BE2C (cell line): ENCODE measurements at regions not wholly inside any gene's neighbourhood (a gene's known extent, or its start where the extent isn't known, plus 50 kb on each side); places are given as distances from the start of the nearest gene placed in this dataset.

ENCODE experiments used
- DNase-seq: peaks from one replicate; pipeline ENCODE4 v3.0.0-alpha.2; 2020
- H3K27me3 ChIP-seq: fragments of 250-450 bp; sonication (Bioruptor Pico); 2 replicates; pipeline ENCODE4 v1.5.1; 2020; ENCODE audit warnings: mild to moderate bottlenecking
- H3K36me3 ChIP-seq: fragments of 250-450 bp; sonication (Bioruptor Pico); 2 replicates; pipeline ENCODE4 v1.5.1; 2020; ENCODE audit warnings: mild to moderate bottlenecking
- H3K4me1 ChIP-seq: fragments of 250-450 bp; sonication (Bioruptor Pico); 2 replicates; pipeline ENCODE4 v1.5.1; 2020
- H3K4me3 ChIP-seq: 2 replicates; pipeline ENCODE4 v1.5.1; 2011; ENCODE audit warnings: low read depth, low read length
- H3K9me3 ChIP-seq: fragments of 250-450 bp; sonication (Bioruptor Pico); 2 replicates; pipeline ENCODE4 v1.5.1; 2020
- TF ChIP-seq, protein P1 (sequence below): IDR thresholded peaks from 2 replicates; pipeline ENCODE4 v1.5.1; 2012; ENCODE audit warnings: mild to moderate bottlenecking, low read depth, low read length

DNA sequence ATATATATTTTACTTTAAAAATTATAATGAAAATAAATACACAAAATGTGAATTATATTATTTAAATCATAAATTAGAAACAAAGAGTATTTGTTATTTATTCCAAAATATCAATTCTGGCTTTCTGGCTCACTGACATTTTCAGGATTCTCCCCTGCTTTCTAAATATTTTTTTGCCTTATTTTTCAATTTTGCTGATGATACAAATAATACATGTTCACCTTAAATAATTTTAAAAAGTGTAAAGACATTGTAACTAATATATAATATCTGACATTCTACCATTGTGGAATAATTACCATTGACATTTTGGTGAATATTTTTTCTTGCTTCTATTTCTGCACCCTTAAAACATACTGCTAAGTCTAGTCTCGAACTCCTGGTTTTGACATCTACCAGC, 325.9 kb upstream of the CBLB start:
- TF ChIP-seq, protein P1, sequence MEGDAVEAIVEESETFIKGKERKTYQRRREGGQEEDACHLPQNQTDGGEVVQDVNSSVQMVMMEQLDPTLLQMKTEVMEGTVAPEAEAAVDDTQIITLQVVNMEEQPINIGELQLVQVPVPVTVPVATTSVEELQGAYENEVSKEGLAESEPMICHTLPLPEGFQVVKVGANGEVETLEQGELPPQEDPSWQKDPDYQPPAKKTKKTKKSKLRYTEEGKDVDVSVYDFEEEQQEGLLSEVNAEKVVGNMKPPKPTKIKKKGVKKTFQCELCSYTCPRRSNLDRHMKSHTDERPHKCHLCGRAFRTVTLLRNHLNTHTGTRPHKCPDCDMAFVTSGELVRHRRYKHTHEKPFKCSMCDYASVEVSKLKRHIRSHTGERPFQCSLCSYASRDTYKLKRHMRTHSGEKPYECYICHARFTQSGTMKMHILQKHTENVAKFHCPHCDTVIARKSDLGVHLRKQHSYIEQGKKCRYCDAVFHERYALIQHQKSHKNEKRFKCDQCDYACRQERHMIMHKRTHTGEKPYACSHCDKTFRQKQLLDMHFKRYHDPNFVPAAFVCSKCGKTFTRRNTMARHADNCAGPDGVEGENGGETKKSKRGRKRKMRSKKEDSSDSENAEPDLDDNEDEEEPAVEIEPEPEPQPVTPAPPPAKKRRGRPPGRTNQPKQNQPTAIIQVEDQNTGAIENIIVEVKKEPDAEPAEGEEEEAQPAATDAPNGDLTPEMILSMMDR, result no peak
- no peaks in the 10 kb centered on the region for H3K9me3 ChIP-seq
- H3K4me1 ChIP-seq, result peaks cover 20% of the 10 kb centered on the region
- no peaks in the 10 kb centered on the region for H3K27me3 ChIP-seq
- no peaks in the 10 kb centered on the region for H3K36me3 ChIP-seq
- no peak overlapping the region for H3K4me3 ChIP-seq
- no peak for DNase-seq

DNA sequence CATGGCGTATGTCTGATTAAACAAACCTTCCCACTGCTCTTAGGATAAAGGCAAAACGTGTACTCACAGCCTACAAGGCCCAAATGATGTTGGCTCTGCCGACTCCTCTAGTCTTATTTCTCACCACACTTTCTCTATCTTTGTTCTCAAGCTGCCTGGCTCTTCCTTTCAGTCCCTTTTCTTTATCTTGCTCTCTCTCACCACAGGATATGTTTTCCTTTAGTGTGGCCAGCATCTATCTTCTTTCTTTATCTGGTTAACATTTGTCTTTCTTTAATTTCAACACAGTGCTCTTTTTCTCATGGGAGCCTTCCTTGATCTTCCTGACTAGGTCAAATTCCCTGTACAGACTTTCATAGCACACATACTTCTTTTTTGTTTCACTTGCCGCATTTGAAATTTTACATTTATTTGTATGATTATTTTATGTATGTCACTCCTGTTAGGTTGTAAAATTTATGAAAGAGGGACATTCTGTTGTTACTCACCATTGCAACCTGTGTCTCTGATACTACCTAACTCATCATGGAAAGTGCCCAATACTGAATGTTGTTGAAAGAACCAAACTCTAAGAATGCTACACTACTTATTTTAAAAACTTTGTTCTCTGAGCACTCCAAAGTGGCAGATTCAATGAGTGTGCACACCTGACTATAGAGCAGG, 328.9 kb upstream of the CBLB start:
- DNase-seq, result no peak
- no peak overlapping the region for H3K4me3 ChIP-seq
- H3K4me1 ChIP-seq, result peaks cover 1% of the 10 kb centered on the region
- TF ChIP-seq, protein P1, result no peak
- no peaks in the 10 kb centered on the region for H3K27me3 ChIP-seq
- H3K9me3 ChIP-seq, result no peaks in the 10 kb centered on the region
- no peaks in the 10 kb centered on the region for H3K36me3 ChIP-seq

DNA sequence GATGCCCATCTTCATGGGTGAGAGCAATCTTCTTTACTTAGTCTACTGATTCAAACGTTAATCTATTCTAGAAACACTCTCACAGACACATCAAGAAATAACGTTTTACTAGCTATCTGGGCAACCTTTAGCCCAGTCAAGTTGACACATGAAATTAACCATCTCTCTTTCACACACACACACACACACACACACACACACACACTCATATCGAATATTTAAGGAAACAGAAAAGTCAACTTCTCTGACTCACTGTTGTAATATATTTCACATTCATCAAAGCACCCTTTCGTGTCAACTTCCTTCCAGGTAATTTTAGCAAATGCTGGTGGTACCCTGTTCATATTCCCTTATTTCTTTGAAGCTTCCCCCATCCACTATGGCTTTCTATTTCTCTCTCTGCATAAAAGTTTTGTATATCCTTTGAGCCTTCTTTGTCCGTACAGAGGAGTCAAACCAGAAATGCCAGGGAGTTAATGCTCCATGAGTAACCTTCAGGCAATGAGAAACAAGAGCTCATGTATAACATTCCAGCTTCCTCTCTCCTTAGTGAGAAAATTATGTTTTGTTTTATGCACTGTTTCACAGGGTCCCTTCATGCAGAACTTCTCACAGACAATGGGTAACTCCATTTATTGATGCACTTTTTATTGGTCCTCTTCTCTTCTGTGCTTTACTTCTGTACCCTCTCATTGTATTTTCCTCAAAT, 335.5 kb upstream of the CBLB start:
- TF ChIP-seq, protein P1, result no peak
- H3K4me1 ChIP-seq, result peaks cover 8% of the 10 kb centered on the region
- no peaks in the 10 kb centered on the region for H3K9me3 ChIP-seq
- no peak for DNase-seq
- H3K4me3 ChIP-seq, result no peak overlapping the region
- H3K27me3 ChIP-seq, result no peaks in the 10 kb centered on the region
- no peaks in the 10 kb centered on the region for H3K36me3 ChIP-seq

DNA sequence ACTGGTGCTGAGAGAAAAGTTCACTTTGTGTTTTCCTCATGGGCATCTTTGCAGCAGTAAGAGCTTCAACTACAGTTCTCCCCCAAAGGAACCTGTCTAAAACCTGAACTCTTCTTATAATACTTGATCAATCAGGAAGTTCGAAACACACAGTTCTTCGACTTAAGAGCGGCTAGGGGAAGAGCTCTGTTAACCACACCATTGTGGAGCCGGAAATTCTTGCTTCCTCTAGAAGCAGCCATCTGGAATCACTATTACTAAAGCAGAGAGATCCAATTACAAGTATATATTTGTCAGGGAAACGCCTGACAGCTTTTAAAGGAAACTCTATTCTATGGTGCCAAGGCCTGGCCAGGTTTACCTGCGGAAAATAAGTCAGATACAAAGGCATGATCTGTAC, 337.3 kb upstream of the CBLB start:
- H3K9me3 ChIP-seq, result no peaks in the 10 kb centered on the region
- no peak for DNase-seq
- H3K36me3 ChIP-seq, result no peaks in the 10 kb centered on the region
- TF ChIP-seq, protein P1, result no peak
- H3K4me3 ChIP-seq, result no peak overlapping the region
- no peaks in the 10 kb centered on the region for H3K27me3 ChIP-seq
- peaks cover 8% of the 10 kb centered on the region for H3K4me1 ChIP-seq

DNA sequence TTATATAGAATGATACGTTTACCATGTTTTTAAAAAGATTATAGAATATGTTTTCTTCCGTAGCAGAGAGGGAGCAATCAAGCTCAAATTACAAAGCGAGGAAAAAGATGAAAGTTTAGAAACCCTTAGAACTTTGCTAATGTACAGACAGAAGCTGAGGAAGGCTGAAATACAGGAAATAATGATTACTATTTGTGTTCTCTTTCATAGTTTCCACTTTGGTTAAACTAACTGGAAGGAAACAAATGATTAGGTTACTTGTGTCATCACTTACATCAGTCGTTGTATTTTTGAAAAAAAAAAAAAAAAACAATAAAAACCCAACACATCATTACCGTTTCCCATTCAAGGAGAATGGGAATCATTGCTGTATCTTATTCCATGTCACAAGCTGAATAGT, 337.8 kb upstream of the CBLB start:
- no peaks in the 10 kb centered on the region for H3K9me3 ChIP-seq
- peaks cover 8% of the 10 kb centered on the region for H3K4me1 ChIP-seq
- no peak for DNase-seq
- H3K27me3 ChIP-seq, result no peaks in the 10 kb centered on the region
- TF ChIP-seq, protein P1, result no peak
- no peak overlapping the region for H3K4me3 ChIP-seq
- no peaks in the 10 kb centered on the region for H3K36me3 ChIP-seq

DNA sequence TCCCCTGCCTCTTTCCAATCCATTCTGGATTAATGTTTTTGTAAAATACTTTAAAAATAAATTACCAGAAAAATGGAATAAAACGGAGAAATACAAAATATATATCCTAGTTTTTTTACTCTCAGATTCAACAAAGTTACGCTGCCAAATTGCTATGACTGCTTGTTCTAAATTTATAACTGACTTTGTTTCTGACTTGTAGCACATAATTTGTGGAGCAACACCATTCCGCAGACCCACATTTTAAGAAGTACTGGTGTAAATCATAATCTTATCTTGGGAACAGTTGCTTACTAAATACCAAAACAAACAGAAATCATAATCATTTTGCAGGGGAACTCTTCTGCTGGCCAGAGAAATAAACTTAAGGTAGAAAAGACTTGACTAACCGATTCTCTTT, 339.4 kb upstream of the CBLB start:
- Histone ChIP-seq H3K27me3 (no peaks in the 10 kb centered on the region), H3K36me3 (no peaks in the 10 kb centered on the region), H3K4me3 (no peak overlapping the region), H3K4me1 (peaks cover 8% of the 10 kb centered on the region), H3K9me3 (no peaks in the 10 kb centered on the region)
- DNase-seq, result no peak
- TF ChIP-seq, protein P1, result no peak
